GM23338 (cell line): ENCODE measurements at regions not wholly inside any gene's neighbourhood (a gene's known extent, or its start where the extent isn't known, plus 50 kb on each side); places are given as distances from the start of the nearest gene placed in this dataset.

ENCODE experiments used
- CREB1 ChIP-seq: fragments of 250-450 bp; sonication (Bioruptor Pico); IDR thresholded peaks from 2 replicates; pipeline ENCODE4 v1.5.0; 2020; ENCODE audit warnings: low read depth, mild to moderate bottlenecking, moderate library complexity
- EZH2 ChIP-seq: fragments of 200-600 bp; sonication (generic); IDR thresholded peaks from one replicate; pipeline ENCODE4 v1.8.0; 2017; ENCODE audit warnings: antibody characterized with exemption, mild to moderate bottlenecking, low read depth; ENCODE audit not compliant: unreplicated experiment
- EZH2phosphoT487 ChIP-seq: fragments of 200-600 bp; sonication (generic); IDR thresholded peaks from one replicate; pipeline ENCODE4 v1.8.1; 2018; ENCODE audit warnings: antibody characterized with exemption; ENCODE audit not compliant: unreplicated experiment
- JUNB ChIP-seq: IDR thresholded peaks from one replicate; pipeline ENCODE4 v1.6.1; 2016; ENCODE audit warnings: antibody characterized with exemption; ENCODE audit not compliant: unreplicated experiment
- POLR2AphosphoS5 ChIP-seq: IDR thresholded peaks from 2 replicates; pipeline ENCODE4 v1.6.1; 2016; ENCODE audit warnings: antibody characterized with exemption, low read depth
- REST ChIP-seq: IDR thresholded peaks from one replicate; pipeline ENCODE4 v1.6.1; 2018; ENCODE audit warnings: antibody characterized with exemption; ENCODE audit not compliant: unreplicated experiment
- ZNF114 ChIP-seq: fragments of 250-450 bp; sonication (Bioruptor Pico); IDR thresholded peaks from 2 replicates; pipeline ENCODE4 v1.5.0; 2020; ENCODE audit warnings: mild to moderate bottlenecking, moderate library complexity
- TF ChIP-seq, protein P1 (sequence below), 2 experiments: fragments of 200-600 bp in 1 of 2; sonication (generic) in 1 of 2; conservative IDR thresholded peaks; 2 replicates each; pipeline versions ENCODE4 v1.5.1 to v1.6.1; 2016 to 2017; ENCODE audit warnings: antibody characterized with exemption in 2 of 2, low read depth in 2 of 2, mild to moderate bottlenecking in 2 of 2, moderate library complexity in 1 of 2

DNA sequence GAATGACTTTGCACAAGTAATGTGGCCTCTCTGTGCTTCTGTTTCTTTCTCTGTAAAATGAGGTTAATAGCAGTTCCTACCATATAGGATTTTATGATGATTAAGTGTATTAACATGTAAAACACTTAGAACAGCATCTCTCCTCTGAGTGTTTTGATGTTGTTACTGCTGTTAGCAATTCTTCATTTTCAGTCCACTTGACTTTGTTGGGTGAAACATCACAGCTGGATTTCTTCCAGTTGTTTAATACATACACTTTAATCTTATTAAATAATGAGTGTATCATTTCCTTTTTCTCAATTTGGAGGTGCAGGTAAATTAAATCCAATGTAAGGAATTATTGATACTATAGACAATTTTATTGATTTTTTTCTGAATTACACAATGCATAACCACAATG, 113.6 kb downstream of the KDR start:
- TF ChIP-seq, protein P1, sequence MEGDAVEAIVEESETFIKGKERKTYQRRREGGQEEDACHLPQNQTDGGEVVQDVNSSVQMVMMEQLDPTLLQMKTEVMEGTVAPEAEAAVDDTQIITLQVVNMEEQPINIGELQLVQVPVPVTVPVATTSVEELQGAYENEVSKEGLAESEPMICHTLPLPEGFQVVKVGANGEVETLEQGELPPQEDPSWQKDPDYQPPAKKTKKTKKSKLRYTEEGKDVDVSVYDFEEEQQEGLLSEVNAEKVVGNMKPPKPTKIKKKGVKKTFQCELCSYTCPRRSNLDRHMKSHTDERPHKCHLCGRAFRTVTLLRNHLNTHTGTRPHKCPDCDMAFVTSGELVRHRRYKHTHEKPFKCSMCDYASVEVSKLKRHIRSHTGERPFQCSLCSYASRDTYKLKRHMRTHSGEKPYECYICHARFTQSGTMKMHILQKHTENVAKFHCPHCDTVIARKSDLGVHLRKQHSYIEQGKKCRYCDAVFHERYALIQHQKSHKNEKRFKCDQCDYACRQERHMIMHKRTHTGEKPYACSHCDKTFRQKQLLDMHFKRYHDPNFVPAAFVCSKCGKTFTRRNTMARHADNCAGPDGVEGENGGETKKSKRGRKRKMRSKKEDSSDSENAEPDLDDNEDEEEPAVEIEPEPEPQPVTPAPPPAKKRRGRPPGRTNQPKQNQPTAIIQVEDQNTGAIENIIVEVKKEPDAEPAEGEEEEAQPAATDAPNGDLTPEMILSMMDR (conservative IDR thresholded peaks at IDR 0.05; ENCODE audit: low read depth in 2 of 2): no peak
- TF ChIP-seq EZH2: no peak
- TF ChIP-seq POLR2AphosphoS5: no peak
- no peak for TF ChIP-seq CREB1
- TF ChIP-seq ZNF114 (CRISPR knock-in tag): no peak
- no peak for TF ChIP-seq EZH2phosphoT487
- no peak for TF ChIP-seq REST
- no peak for TF ChIP-seq JUNB
